Nephron progenitor cell (in vitro differentiated cells): ENCODE measurements at regions not wholly inside any gene's neighbourhood (a gene's known extent, or its start where the extent isn't known, plus 50 kb on each side); places are given as distances from the start of the nearest gene placed in this dataset.

Source experiments
- DNase-seq: peaks from one replicate; pipeline ENCODE4 v3.0.0; 2021
- H3K27ac Mint-ChIP-seq: 2 replicates; pipeline ENCODE4 v1.8.0; 2021; ENCODE audit warnings: mild to moderate bottlenecking, moderate library complexity, mixed read lengths
- H3K27me3 Mint-ChIP-seq: 2 replicates; pipeline ENCODE4 v1.8.0; 2021; ENCODE audit warnings: mild to moderate bottlenecking, low read depth, mixed read lengths; ENCODE audit not compliant: poor library complexity
- H3K36me3 Mint-ChIP-seq: 2 replicates; pipeline ENCODE4 v1.8.0; 2021; ENCODE audit warnings: low read depth, mixed read lengths
- H3K4me1 Mint-ChIP-seq: 2 replicates; pipeline ENCODE4 v1.8.0; 2021; ENCODE audit warnings: mixed read lengths
- H3K4me3 Mint-ChIP-seq: 2 replicates; pipeline ENCODE4 v1.8.0; 2021; ENCODE audit warnings: mild to moderate bottlenecking, moderate library complexity, mixed read lengths
- H3K9me3 Mint-ChIP-seq: 2 replicates; pipeline ENCODE4 v1.8.0; 2021; ENCODE audit warnings: mild to moderate bottlenecking, moderate library complexity, mixed read lengths
- TF ChIP-seq, protein P1 (sequence below): fragments of 200-600 bp; sonication (generic); IDR thresholded peaks from 2 replicates; pipeline ENCODE4 v1.5.0; 2021; ENCODE audit warnings: antibody characterized with exemption

- H3K36me3 Mint-ChIP-seq = no peaks in the 10 kb centered on the region
- no peak overlapping the region for H3K4me3 Mint-ChIP-seq
- no peak for DNase-seq
- TF ChIP-seq, protein P1, sequence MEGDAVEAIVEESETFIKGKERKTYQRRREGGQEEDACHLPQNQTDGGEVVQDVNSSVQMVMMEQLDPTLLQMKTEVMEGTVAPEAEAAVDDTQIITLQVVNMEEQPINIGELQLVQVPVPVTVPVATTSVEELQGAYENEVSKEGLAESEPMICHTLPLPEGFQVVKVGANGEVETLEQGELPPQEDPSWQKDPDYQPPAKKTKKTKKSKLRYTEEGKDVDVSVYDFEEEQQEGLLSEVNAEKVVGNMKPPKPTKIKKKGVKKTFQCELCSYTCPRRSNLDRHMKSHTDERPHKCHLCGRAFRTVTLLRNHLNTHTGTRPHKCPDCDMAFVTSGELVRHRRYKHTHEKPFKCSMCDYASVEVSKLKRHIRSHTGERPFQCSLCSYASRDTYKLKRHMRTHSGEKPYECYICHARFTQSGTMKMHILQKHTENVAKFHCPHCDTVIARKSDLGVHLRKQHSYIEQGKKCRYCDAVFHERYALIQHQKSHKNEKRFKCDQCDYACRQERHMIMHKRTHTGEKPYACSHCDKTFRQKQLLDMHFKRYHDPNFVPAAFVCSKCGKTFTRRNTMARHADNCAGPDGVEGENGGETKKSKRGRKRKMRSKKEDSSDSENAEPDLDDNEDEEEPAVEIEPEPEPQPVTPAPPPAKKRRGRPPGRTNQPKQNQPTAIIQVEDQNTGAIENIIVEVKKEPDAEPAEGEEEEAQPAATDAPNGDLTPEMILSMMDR = no peak
- H3K27me3 Mint-ChIP-seq = no peaks in the 10 kb centered on the region
- no peak overlapping the region for H3K27ac Mint-ChIP-seq
- no peaks in the 10 kb centered on the region for H3K4me1 Mint-ChIP-seq
- H3K9me3 Mint-ChIP-seq = no peaks in the 10 kb centered on the region
Observed at GRCh38 chr4:62814510-62815047, 1594.7 kb downstream of the TECRL start.

- no peak for DNase-seq
- no peaks in the 10 kb centered on the region for H3K27me3 Mint-ChIP-seq
- TF ChIP-seq, protein P1 = no peak
- H3K27ac Mint-ChIP-seq = no peak overlapping the region
- H3K4me3 Mint-ChIP-seq = no peak overlapping the region
- no peaks in the 10 kb centered on the region for H3K4me1 Mint-ChIP-seq
- H3K9me3 Mint-ChIP-seq = no peaks in the 10 kb centered on the region
- H3K36me3 Mint-ChIP-seq = no peaks in the 10 kb centered on the region
Observed at GRCh38 chr4:62806816-62807215, 1602.4 kb downstream of the TECRL start.

DNA sequence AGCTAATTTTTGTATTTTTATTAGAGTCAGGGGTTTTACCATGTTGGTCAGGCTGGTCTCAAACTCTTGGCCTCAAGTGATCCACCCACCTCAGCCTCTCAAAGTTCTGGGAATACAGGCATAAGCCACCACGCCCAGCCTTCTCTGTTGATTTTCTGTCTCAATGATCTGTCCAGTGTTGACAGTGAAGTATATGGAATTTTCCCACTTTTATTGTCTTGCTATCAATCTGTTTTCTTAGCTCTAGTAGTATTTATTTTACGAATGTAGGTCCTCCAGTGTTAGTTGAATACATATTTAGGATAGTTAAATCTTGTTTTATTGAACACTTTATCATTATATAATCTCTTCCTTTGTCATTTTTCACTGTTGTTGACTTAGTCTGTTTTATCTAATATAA, 1603.9 kb downstream of the ADGRL3 start:
- Mint-ChIP-seq H3K9me3 (no peaks in the 10 kb centered on the region), H3K4me1 (no peaks in the 10 kb centered on the region), H3K27ac (no peak overlapping the region), H3K27me3 (no peaks in the 10 kb centered on the region), H3K4me3 (no peak overlapping the region), H3K36me3 (no peaks in the 10 kb centered on the region)
- TF ChIP-seq, protein P1 = no peak
- DNase-seq = no peak

DNA sequence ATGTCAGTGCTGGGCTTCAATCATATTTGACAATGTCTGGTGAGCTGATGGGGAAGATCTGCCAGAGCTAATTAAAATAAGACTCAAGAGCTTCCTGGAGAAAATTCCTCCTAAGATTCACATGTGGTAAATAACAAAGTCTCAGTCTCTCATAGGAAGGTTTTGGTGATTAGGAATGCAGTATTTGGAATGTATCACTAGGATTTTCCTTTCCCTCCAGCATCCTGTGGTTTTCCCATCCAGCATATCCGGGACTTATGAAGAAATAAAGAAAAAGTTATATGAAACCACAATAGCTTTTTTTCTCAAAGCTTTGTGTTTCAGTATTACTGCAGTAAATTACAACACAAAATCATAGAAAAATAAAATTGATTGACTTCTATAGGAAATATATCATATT, 1597.1 kb downstream of the ADGRL3 start:
- no peak overlapping the region for H3K4me3 Mint-ChIP-seq
- H3K9me3 Mint-ChIP-seq = no peaks in the 10 kb centered on the region
- no peak for DNase-seq
- TF ChIP-seq, protein P1 = no peak
- H3K4me1 Mint-ChIP-seq = no peaks in the 10 kb centered on the region
- H3K36me3 Mint-ChIP-seq = no peaks in the 10 kb centered on the region
- no peak overlapping the region for H3K27ac Mint-ChIP-seq
- peaks cover 3% of the 10 kb centered on the region for H3K27me3 Mint-ChIP-seq

GRCh38 chr4:62791386-62791785, 1591.3 kb downstream of the ADGRL3 start:
- Mint-ChIP-seq H3K4me3 (no peak overlapping the region), H3K4me1 (no peaks in the 10 kb centered on the region), H3K27me3 (peaks cover 7% of the 10 kb centered on the region), H3K9me3 (no peaks in the 10 kb centered on the region), H3K36me3 (no peaks in the 10 kb centered on the region), H3K27ac (no peak overlapping the region)
- TF ChIP-seq, protein P1 = no peak
- DNase-seq = no peak

- Mint-ChIP-seq H3K36me3 (no peaks in the 10 kb centered on the region), H3K4me1 (peaks cover 5% of the 10 kb centered on the region), H3K9me3 (no peaks in the 10 kb centered on the region), H3K27me3 (no peaks in the 10 kb centered on the region), H3K4me3 (no peak overlapping the region), H3K27ac (no peak overlapping the region)
- TF ChIP-seq, protein P1 = no peak
- DNase-seq = no peak
Observed at GRCh38 chr4:62771983-62772557, 1571.9 kb downstream of the ADGRL3 start.
